Spinal cord (tissue), 10 donors: ENCODE measurements at regions not wholly inside any gene's neighbourhood (a gene's known extent, or its start where the extent isn't known, plus 50 kb on each side); places are given as distances from the start of the nearest gene placed in this dataset.
A peak's percentile ranks its signal among the peaks of the same experiment; 100 is the strongest.
"Not testable (repeated sequence)": the region's sequence is repeated elsewhere in the genome, so short reads cannot be mapped to it uniquely, and the experiment has no call there.

ENCODE experiments used
- DNase-seq, 6 donors: peaks; one replicate each; pipeline versions ENCODE4 v3.0.0 to v3.0.0-alpha.2; 2013 to 2015; ENCODE audit warnings: low spot score in 6 of 6, low read depth in 4 of 6
- H3K27ac ChIP-seq: one replicate; pipeline ENCODE4 v1.5.1; 2013; ENCODE audit warnings: low read depth, low read length, control low read depth
- H3K27me3 ChIP-seq: one replicate; pipeline ENCODE4 v1.6.1; 2013; ENCODE audit warnings: low read length; ENCODE audit not compliant: control insufficient read depth, insufficient read depth
- H3K36me3 ChIP-seq: one replicate; pipeline ENCODE4 v1.6.1; 2013; ENCODE audit warnings: low read length; ENCODE audit not compliant: control insufficient read depth, insufficient read depth
- H3K4me1 ChIP-seq: one replicate; pipeline ENCODE4 v1.6.1; 2013; ENCODE audit warnings: low read length; ENCODE audit not compliant: control insufficient read depth, insufficient read depth
- H3K4me3 ChIP-seq: one replicate; pipeline ENCODE4 v1.5.1; 2013; ENCODE audit warnings: low read depth, low read length, control low read depth
- H3K9me3 ChIP-seq: one replicate; pipeline ENCODE4 v1.6.1; 2013; ENCODE audit warnings: low read length; ENCODE audit not compliant: control insufficient read depth, insufficient read depth
- WGBS: methylation state at CpG from one replicate; pipeline ENCODE4 v1.1.5; 2013; ENCODE audit warnings: missing lambda C conversion rate; ENCODE audit not compliant: insufficient coverage; 5-methylcytosine and 5-hydroxymethylcytosine counted together
- small RNA-seq: library from RNA; depleted of rRNA; stranded (forward); fragments of <200 nt; gene quantifications from one replicate; pipeline ENCODE3, GENCODE V24; 2014; ENCODE audit warnings: low replicate concordance
- donor health status: healthy.

DNA sequence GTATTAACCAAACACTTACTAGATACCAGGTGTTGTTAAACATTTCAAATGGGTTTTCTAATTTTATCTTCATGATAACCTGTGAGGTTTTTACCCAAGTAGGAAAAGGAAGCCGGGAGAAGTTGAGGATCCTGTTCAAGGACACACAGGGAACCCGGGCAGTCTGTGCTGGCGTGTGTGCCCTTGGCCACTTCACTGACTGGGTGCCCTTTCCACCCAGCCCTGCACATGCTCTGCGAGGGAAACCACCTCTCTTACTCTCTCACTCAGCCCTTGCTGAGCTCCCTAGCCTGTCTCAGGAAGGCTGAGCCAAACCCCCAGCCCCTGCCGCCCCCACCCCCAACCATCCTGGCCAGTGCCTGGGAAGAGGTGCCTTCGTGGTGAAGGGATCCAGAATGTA, 51.8 kb downstream of the TEX44 start:
- no peak for DNase-seq
- H3K27me3 ChIP-seq = no peaks in the 10 kb centered on the region
- no CpG with 5 or more reads among the region's 6 CpGs for WGBS
- no peaks in the 10 kb centered on the region for H3K36me3 ChIP-seq
- H3K27ac ChIP-seq = no peak overlapping the region
- H3K4me3 ChIP-seq = no peak overlapping the region
- peaks cover 21% of the 10 kb centered on the region for H3K4me1 ChIP-seq
- no peaks in the 10 kb centered on the region for H3K9me3 ChIP-seq

DNA sequence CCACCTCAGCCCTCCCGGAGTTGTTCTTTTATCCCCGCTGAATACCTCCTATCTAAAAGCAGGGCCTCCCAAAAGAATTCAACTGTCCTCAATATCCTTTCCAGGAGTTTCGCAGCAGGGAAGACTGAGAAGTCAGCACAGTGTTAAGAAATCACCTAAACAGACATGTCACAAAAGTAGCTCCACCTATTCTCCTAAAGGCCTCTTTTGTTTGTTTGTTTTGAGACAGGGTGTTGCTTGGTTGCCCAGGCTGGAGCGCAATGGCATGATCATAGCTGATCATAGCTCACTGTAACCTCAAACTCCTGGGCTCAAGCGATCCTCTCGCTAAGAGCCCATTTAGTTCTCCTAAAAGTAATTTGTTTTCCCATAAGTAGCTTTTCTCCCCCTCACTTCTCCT, 53.8 kb downstream of the TEX44 start:
- no peak for DNase-seq
- no peaks in the 10 kb centered on the region for H3K36me3 ChIP-seq
- H3K27ac ChIP-seq = no peak overlapping the region
- 54% methylated on average over 3 of the region's 6 CpGs for WGBS
- peaks cover 6% of the 10 kb centered on the region for H3K4me1 ChIP-seq
- no peaks in the 10 kb centered on the region for H3K27me3 ChIP-seq
- H3K9me3 ChIP-seq = no peaks in the 10 kb centered on the region
- no peak overlapping the region for H3K4me3 ChIP-seq

DNA sequence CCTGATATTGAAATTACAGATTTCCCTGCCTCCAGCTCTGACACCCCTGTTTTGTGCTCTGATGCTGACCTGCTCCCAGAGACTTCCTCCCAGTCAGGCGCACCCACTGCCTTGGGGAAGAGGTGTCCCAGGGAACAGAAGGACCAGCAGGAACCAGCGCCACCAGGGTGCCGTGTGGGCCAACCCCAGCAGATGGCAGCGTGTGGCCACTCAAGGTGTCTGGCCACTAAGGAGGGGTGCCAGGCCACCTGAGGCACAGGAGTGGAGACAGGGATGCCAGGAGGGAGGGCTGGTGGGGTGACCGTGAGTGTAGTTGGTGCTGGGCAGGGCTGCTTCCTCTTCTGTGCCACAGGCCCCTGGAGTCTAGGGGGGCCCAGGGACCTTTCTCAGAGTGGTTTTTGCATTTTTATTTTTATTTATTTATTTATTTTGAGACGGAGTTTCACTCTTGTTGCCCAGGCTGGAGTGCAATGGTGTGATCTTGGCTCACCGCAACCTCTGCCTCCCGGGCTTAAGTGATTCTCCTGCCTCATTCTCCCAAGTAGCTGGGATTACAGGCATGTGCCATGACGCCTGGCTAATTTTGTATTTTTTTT, 56.0 kb downstream of the TEX44 start:
- Histone ChIP-seq H3K4me3 (no peak overlapping the region), H3K4me1 (no peaks in the 10 kb centered on the region), H3K27ac (no peak overlapping the region), H3K9me3 (no peaks in the 10 kb centered on the region), H3K36me3 (no peaks in the 10 kb centered on the region), H3K27me3 (no peaks in the 10 kb centered on the region)
- DNase-seq = peak in 1 of 6 donors; percentile 39
- 60% methylated on average over 4 of the region's 9 CpGs for WGBS

DNA sequence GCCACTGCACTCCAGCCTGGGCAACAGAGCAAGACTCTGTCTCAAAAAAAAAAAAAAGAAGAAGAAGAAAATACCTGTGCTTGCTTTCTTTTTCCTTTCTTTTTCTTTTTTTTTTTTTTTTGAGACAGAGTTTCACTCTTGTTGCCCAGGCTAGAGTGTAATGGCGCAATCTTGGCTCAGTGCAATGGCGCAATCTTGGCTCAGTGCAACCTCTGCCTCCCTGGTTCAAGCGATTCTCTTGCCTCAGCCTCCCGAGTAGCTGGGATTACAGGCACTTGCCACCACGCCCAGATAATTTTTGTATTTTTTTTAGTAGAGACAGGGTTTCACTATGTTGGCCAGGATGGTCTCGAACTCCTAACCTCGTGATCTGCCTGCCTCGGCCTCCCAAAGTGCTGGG, 56.8 kb upstream of the PTMA start:
- H3K36me3 ChIP-seq, H3K4me3 ChIP-seq, H3K4me1 ChIP-seq, H3K27me3 ChIP-seq, H3K9me3 ChIP-seq, H3K27ac ChIP-seq, DNase-seq: not testable (repeated sequence)
- WGBS = 100% methylated on average over 8 of the region's 8 CpGs

DNA sequence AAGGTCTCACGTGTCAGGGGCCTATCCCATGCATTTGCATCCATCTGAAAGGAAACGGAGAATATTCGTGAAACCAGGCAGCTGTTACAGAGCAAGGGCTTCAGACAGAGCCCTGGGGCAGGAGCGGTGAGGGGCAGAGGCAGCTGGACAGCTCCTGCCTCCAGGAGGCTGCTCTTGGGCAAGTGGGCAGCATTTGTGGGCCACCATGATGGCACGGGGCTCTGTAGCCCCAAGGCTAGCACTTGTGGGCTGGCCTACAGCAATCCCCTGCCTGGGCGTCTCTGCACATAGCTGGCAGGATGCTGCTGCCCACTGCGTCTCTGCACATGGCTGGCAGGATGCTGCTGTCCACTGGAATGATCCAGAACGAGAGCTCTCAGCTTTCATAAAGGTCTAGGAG, 52.8 kb upstream of the PTMA start:
- Histone ChIP-seq H3K36me3 (no peaks in the 10 kb centered on the region), H3K4me3 (no peak overlapping the region), H3K4me1 (no peaks in the 10 kb centered on the region), H3K9me3 (no peaks in the 10 kb centered on the region), H3K27ac (no peak overlapping the region), H3K27me3 (no peaks in the 10 kb centered on the region)
- 66% methylated on average over 8 of the region's 8 CpGs for WGBS
- DNase-seq = no peak

DNA sequence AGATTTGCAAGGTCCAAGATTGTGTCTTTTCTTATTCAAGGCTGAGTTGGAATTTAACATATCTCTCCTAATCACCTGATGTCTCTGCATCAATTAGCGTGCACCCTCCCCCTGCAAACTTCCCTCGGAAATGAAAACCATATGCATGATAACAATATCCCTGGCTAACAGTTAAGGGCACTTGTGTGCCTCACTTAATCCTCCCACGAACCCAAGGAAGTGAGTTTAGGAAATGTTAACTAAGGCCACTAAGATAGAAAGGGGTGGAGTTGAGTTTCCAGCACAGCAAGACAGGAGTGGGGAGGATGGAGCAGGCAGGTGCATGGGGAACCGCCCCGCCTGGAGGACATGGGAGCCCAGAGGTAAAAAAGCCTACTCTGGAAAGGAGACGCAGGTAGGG, 52.4 kb upstream of the PTMA start:
- Histone ChIP-seq H3K36me3 (no peaks in the 10 kb centered on the region), H3K9me3 (no peaks in the 10 kb centered on the region), H3K27ac (no peak overlapping the region), H3K27me3 (no peaks in the 10 kb centered on the region), H3K4me1 (no peaks in the 10 kb centered on the region), H3K4me3 (no peak overlapping the region)
- WGBS = 58% methylated on average over 2 of the region's 6 CpGs
- DNase-seq = no peak

Small RNAs in the stretch of these regions (small RNA-seq; reads per million reads assigned to genes)
- gene RN7SL499P = 0.34 reads per million, percentile 35 among the genes with 10 or more reads in this experiment
